Neural progenitor cell (in vitro differentiated cells): ENCODE measurements at regions not wholly inside any gene's neighbourhood (a gene's known extent, or its start where the extent isn't known, plus 50 kb on each side); places are given as distances from the start of the nearest gene placed in this dataset.

Source experiments
- CTCF ChIP-seq: fragments of 200-600 bp; sonication (generic); IDR thresholded peaks from 2 replicates; pipeline ENCODE4 v1.5.1; 2017; ENCODE audit warnings: antibody characterized with exemption, mild to moderate bottlenecking
- EZH2 ChIP-seq: fragments of 200-600 bp; sonication (generic); IDR thresholded peaks from 2 replicates; pipeline ENCODE4 v1.6.1; 2017; ENCODE audit warnings: antibody characterized with exemption, mild to moderate bottlenecking, moderate library complexity

DNA sequence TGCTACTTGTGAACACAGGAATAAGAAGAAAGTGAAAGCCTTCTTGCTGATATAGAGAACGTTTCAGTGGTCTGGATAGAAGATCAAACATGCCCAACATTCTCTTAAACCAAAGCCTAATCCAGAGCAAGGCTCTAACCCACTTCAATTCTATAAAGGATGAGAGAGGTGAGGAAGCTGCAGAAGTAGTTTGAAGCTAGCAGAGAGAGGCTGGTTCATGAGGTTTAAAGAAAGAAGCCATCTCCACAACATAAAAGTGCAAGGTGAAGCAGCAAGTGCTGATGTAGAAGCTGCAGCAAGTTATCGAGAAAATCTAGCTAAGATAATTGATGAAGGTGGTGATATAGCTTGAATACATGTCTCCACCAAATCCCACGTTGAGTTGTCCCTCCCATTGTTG, 383.3 kb upstream of the ASIC2 start:
- no peak for TF ChIP-seq EZH2
- TF ChIP-seq CTCF, result no peak
